Fibroblast of the conjunctiva (primary cell): ENCODE measurements at regions not wholly inside any gene's neighbourhood (a gene's known extent, or its start where the extent isn't known, plus 50 kb on each side); places are given as distances from the start of the nearest gene placed in this dataset.
"Not testable (repeated sequence)": the region's sequence is repeated elsewhere in the genome, so short reads cannot be mapped to it uniquely, and the experiment has no call there.

Experiments
- DNase-seq: peaks from one replicate; pipeline ENCODE4 v3.0.0-alpha.2; 2010; ENCODE audit warnings: low read depth

GRCh38 chr13:103663996-103664395, 597.8 kb upstream of the SLC10A2 start:
- no peak for DNase-seq

GRCh38 chr13:103656311-103656710, 590.1 kb upstream of the SLC10A2 start:
- no peak for DNase-seq

- DNase-seq: no peak
Observed at GRCh38 chr13:103640606-103641005, 574.4 kb upstream of the SLC10A2 start.

DNA sequence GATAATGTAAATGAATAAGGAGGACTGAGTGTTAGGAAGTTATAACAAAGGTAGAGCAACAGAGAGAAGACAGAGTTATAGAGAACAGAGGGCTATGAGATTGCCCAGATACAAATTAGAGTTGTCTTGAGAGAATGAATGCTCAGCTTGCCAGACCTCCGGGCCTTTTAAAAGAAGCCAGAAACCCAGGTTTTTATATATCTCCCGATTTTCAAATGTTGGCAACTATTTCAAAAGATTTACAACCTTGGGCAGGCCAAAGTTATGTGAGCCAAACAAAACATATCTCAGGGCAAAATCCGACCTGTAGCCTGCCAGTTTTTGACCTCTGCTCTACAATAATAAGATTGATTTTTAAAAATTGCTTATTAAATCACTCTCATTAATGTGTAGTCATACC, 573.1 kb upstream of the SLC10A2 start:
- no peak for DNase-seq

DNA sequence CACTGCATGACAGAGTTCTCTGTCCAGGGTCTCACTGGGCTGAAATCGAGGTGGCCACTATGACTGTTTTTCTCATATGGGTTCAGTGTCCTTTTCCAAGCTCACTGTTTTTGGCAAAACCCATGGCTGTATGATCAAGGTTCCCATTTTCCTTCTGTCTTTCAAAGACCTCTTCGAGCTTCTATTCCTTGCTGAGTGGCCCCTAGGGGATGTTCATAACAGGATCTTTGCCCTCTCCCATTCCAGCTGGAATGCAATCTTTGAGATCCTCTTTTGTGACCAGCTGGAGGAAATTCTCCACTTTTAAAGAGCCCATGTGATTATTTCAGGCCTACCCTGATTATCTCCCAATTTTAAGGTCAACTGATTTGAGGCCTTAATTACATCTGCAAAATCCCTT, 572.5 kb upstream of the SLC10A2 start:
- no peak for DNase-seq

GRCh38 chr13:103634066-103634465, 567.8 kb upstream of the SLC10A2 start:
- DNase-seq: no peak

- DNase-seq: no peak
Observed at GRCh38 chr13:103625194-103625593, 559.0 kb upstream of the SLC10A2 start.

DNA sequence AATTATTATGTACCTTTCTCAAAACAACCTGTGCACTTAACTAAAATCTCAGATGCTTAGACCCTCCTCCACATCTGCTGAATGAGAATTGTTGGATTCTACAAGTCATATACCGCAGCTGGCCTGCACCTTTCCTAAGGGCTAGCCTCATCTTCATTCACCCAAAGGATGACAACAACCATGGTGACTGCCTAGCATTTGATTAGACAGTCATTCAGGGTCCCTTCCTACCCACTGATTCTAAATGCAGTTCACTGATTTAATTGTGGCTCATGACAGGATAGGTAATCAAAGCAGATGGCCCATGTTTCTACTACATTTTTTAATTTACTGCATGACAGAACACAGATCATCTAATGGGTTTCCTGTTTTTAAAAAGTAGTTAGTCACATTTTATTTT, 551.9 kb upstream of the SLC10A2 start:
- no peak for DNase-seq

GRCh38 chr13:103615771-103616170, 549.6 kb upstream of the SLC10A2 start:
- DNase-seq: no peak

GRCh38 chr13:103614761-103615160, 548.5 kb upstream of the SLC10A2 start:
- DNase-seq: no peak

DNA sequence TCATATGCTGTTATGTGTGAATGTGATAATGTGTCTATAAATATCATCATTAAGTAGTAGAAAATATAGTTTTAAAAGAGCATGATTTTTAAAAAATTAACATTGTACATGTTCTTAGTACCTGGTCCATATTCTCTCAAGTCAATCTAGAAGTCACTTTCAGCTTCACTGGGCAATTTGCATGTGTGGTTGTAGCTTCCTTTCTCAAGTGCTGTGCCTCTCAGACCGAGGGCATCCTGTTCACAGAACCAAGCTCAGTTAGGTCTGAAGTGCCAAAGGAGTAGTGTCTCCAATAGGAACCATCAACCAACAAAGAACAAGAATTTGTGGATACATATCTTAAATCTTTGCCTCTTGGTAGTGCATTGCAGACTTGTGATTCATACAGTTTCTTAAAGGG, 541.8 kb upstream of the SLC10A2 start:
- no peak for DNase-seq

DNA sequence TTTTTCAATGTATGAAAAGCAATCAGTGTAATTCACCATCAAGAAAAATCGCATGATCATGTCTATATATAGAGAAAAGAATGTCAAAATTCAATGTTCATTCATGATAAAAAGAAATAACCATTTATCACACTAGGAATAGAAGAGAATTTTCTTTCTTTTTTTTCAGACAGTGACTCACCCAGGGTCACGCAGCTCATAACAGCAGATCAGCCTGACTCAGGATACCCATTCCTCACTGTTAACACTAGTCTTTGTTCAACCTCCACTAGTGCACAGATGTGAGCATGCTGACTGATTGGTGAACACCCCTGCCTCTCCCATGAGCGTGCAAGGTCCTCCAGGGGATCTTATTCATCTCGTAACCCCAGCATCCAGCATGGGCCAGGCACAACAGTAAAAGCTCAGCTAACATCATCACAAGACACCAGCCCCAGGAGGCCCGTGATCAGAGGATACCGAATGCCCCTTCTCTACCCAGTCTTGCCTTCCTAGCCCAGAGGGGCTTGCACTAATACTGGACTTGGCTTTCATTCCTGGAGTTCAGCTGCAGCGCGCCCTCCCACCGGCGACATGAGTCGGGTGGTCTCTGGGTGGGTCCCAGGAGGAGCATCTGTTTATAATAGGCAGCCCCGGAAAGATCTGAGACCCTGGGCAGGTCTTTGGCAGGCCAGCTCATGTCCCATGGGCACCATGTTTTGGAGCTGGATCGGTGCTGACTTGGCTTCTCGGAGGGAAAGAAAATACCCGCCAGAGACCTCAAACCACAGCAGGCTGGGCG, 539.5 kb upstream of the SLC10A2 start:
- DNase-seq: no peak

DNA sequence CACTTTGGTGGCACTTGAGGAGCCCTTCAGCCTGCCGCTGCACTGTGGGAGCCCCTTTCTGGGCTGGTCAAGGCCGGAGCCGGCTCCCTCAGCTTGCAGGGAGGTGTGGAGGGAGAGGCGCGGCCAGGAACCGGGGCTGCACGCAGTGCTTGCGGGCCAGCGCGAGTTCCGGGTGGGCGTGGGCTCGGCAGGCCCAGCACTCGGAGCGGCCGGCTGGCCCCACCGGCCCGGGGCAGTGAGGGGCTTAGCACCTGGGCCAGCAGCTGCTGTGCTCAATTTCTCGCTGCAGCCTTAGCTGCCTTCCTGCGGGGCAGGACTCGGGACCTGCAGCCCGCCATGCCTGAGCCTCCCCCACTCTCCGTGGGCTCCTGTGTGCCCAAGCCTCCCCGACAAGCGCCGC, 533.7 kb upstream of the SLC10A2 start:
- not testable (repeated sequence) for DNase-seq

DNA sequence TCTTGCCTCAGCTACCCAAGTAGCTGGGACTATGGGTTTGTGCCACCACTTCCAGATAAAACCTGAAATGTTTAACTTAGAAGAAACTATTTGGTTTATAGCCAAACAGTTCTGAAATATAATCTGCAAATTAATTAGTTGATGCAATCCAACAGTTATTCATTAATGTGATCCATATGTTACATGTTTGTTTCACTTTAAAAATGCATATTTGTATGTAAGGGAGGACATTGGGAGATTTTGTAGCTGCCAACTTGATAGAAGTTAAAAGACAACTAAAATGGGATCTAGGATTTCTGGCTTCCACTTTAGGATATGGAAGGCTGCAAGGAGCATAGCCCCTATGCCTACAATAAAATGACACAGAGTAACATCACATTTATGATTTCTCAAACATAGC, 532.5 kb upstream of the SLC10A2 start:
- no peak for DNase-seq

- no peak for DNase-seq
Observed at GRCh38 chr13:103573446-103573845, 507.2 kb upstream of the SLC10A2 start.

DNA sequence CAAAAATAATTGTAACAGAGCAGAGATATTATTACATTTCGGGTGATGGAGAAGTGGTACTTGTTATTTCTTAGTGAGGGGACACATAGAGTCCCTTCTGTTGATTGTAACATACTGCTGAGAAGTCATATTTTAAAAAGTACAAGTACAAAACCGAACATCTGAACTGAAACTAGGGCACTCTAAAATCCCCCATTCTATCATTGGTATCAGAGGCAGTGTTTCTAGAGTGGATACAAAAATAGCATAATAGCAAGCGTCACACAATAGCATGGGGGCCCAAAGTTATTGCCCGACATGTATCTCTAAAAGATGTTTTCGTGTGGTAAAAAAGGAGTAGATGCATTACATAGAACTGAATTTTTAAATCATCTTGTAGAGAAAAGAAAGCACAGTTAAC, 502.1 kb upstream of the SLC10A2 start:
- DNase-seq: no peak

GRCh38 chr13:103557878-103558277, 491.7 kb upstream of the SLC10A2 start:
- no peak for DNase-seq

DNA sequence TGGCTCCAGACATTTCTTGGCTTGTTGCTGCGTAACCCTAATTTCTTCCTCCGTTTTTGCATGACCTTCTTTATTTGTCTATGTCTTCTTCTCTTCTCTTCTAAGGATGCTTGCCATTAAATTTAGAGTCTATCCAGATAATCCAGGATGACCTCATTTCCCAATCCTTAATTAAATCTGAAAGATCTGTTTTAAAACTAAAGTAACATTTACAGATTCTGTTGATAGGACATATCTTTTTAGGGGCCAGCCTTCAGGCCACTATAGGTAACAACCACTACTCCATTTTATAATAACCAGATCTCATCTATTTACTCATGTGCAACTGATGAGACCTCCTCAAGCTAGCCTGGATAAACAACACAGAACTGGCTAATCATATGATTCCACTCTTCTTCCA, 490.5 kb upstream of the SLC10A2 start:
- no peak for DNase-seq

- no peak for DNase-seq
Observed at GRCh38 chr13:103547914-103548313, 481.7 kb upstream of the SLC10A2 start.

GRCh38 chr13:103546271-103546670, 480.1 kb upstream of the SLC10A2 start:
- no peak for DNase-seq

DNA sequence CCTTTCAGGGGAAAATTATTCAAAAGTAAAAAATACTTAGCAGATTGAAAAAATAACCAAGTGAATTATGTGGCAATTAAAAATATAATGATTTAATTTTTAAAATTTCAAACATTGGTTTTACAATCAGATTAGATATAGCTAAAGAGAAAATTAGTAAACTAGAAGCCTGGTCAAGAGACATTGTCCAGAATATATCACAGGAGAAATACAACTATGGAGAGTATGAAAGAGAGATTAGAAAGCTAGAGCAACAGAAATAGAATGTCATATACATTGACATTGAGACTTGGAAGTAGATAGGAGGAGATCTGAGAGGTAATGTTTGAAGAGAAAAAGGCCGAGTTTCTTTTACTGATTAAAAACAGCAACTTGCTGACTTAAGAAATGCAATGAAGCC, 476.4 kb upstream of the SLC10A2 start:
- no peak for DNase-seq

GRCh38 chr13:103540382-103540765, 474.2 kb upstream of the SLC10A2 start:
- DNase-seq: no peak

DNA sequence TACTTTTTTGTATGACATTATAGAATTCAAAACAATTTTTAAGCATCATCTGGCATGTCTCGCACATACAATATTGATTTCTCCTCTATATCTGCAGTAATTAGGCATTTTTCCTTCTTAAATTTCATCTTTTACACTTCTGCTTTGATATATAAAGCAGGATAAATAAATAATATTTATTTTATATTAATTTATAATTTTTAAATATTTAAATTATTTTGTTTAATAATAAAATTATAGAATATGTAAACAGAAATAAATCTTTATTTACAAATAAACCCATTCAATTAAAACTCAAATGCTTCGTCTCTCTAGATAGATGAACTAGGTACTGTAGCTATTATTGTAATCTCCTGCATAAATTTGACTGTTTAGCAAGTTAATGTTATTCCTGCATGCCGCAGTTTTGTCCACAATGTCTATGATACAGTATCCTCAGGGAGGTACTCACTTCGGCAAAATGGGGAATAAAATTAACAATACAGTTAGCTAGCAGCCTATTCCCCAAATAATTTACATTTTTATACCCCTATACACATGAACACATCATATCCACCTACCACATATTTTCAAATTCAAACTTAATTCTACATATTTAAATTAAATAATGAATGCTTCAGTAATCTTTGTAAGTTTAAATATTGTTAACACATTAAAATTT, 473.6 kb upstream of the SLC10A2 start:
- no peak for DNase-seq

GRCh38 chr13:103539265-103539664, 473.0 kb upstream of the SLC10A2 start:
- DNase-seq: no peak
